ENCODE measurements at regions not wholly inside any gene's neighbourhood (a gene's known extent, or its start where the extent isn't known, plus 50 kb on each side); places are given as distances from the start of the nearest gene placed in this dataset.

DNA sequence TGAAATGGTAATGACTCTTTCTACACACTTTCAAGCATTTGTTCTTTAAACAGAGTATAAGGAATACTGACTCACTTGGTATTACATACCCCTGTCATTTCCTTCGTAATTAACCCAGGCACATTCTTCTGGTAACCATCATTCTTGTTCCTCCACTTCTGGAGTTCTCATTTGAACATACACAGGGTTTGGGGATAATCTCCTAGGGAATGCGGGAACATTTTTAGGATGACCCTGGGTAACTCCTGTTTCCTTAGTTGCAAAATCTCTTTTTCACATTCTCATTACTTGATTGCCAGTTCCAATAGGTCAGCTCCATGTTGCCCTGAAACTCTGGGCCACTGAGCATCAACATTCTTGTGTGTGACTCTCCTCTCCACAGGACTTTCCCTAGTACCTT, 51.5 kb upstream of the E2F3 start:
- TF ChIP-seq CTCF (IDR thresholded peaks at IDR 0.05) (no peak), POLR2A (IDR thresholded peaks at IDR 0.05) (no peak)

Measured in heart left ventricle (tissue), 13 donors.